ENCODE measurements at regions not wholly inside any gene's neighbourhood (a gene's known extent, or its start where the extent isn't known, plus 50 kb on each side); places are given as distances from the start of the nearest gene placed in this dataset.
"Not testable (repeated sequence)": the region's sequence is repeated elsewhere in the genome, so short reads cannot be mapped to it uniquely, and the experiment has no call there.

- no peak for DNase-seq (ENCODE audit: low read depth, low spot score)
Measured at GRCh38 chr6:85085875-85086274, 321.5 kb upstream of the TBX18 start.

- DNase-seq (ENCODE audit: low read depth, low spot score) = no peak
Measured at GRCh38 chr6:85081102-85081501, 316.7 kb upstream of the TBX18 start.

- DNase-seq (ENCODE audit: low read depth, low spot score) = no peak
Measured at GRCh38 chr6:85079761-85080160, 315.4 kb upstream of the TBX18 start.

GRCh38 chr6:85078058-85078457 lies 313.7 kb upstream of the TBX18 start:
- DNase-seq (ENCODE audit: low read depth, low spot score) = peak; percentile 52

- DNase-seq (ENCODE audit: low read depth, low spot score) = no peak
Measured at GRCh38 chr6:85077098-85077497, 312.7 kb upstream of the TBX18 start.

- DNase-seq (ENCODE audit: low read depth, low spot score) = not testable (repeated sequence)
Measured at GRCh38 chr6:85071845-85072244, 307.4 kb upstream of the TBX18 start.

- DNase-seq (ENCODE audit: low read depth, low spot score) = no peak
Measured at GRCh38 chr6:85069577-85069976, 305.2 kb upstream of the TBX18 start.

- DNase-seq (ENCODE audit: low read depth, low spot score) = no peak
Measured at GRCh38 chr6:85068221-85068620, 303.8 kb upstream of the TBX18 start.

GRCh38 chr6:85066266-85066665 lies 301.9 kb upstream of the TBX18 start:
- DNase-seq (ENCODE audit: low read depth, low spot score) = no peak

GRCh38 chr6:85065831-85066230 lies 301.4 kb upstream of the TBX18 start:
- no peak for DNase-seq (ENCODE audit: low read depth, low spot score)

GRCh38 chr6:85063611-85064010 lies 299.2 kb upstream of the TBX18 start:
- no peak for DNase-seq (ENCODE audit: low read depth, low spot score)

- DNase-seq (ENCODE audit: low read depth, low spot score) = no peak
Measured at GRCh38 chr6:85062884-85063283, 298.5 kb upstream of the TBX18 start.

GRCh38 chr6:85058806-85059205 lies 294.4 kb upstream of the TBX18 start:
- no peak for DNase-seq (ENCODE audit: low read depth, low spot score)

- no peak for DNase-seq (ENCODE audit: low read depth, low spot score)
Measured at GRCh38 chr6:85050149-85050548, 285.8 kb upstream of the TBX18 start.

GRCh38 chr6:85049282-85049681 lies 284.9 kb upstream of the TBX18 start:
- no peak for DNase-seq (ENCODE audit: low read depth, low spot score)

- DNase-seq (ENCODE audit: low read depth, low spot score) = no peak
Measured at GRCh38 chr6:85047818-85048217, 283.4 kb upstream of the TBX18 start.

- DNase-seq (ENCODE audit: low read depth, low spot score) = not testable (repeated sequence)
Measured at GRCh38 chr6:85045767-85046166, 281.4 kb upstream of the TBX18 start.

- no peak for DNase-seq (ENCODE audit: low read depth, low spot score)
Measured at GRCh38 chr6:85044361-85044760, 280.0 kb upstream of the TBX18 start.

GRCh38 chr6:85041376-85041775 lies 277.0 kb upstream of the TBX18 start:
- no peak for DNase-seq (ENCODE audit: low read depth, low spot score)

- no peak for DNase-seq (ENCODE audit: low read depth, low spot score)
Measured at GRCh38 chr6:85037221-85037620, 272.8 kb upstream of the TBX18 start.

GRCh38 chr6:85035766-85036165 lies 271.4 kb upstream of the TBX18 start:
- DNase-seq (ENCODE audit: low read depth, low spot score) = no peak

- no peak for DNase-seq (ENCODE audit: low read depth, low spot score)
Measured at GRCh38 chr6:85033547-85033946, 269.1 kb upstream of the TBX18 start.

GRCh38 chr6:85026021-85026420 lies 261.6 kb upstream of the TBX18 start:
- DNase-seq (ENCODE audit: low read depth, low spot score) = no peak

- no peak for DNase-seq (ENCODE audit: low read depth, low spot score)
Measured at GRCh38 chr6:85023721-85024120, 259.3 kb upstream of the TBX18 start.

- DNase-seq (ENCODE audit: low read depth, low spot score) = no peak
Measured at GRCh38 chr6:85017352-85017751, 253.0 kb upstream of the TBX18 start.

All from brain pericyte (primary cell).